ENCODE measurements at regions not wholly inside any gene's neighbourhood (a gene's known extent, or its start where the extent isn't known, plus 50 kb on each side); places are given as distances from the start of the nearest gene placed in this dataset.

GRCh38 chr13:59472134-59472533 lies 691.6 kb downstream of the DIAPH3 start:
- Mint-ChIP-seq H3K27ac (ENCODE audit: unreplicated experiment) (no peak overlapping the region), H3K9me3 (ENCODE audit: low read depth, unreplicated experiment) (peaks cover 3% of the 10 kb centered on the region), H3K4me3 (ENCODE audit: low read depth, unreplicated experiment) (no peak overlapping the region), H3K36me3 (ENCODE audit: insufficient read depth, unreplicated experiment) (no peaks in the 10 kb centered on the region), H3K4me1 (ENCODE audit: low read depth, unreplicated experiment) (no peaks in the 10 kb centered on the region), H3K27me3 (ENCODE audit: unreplicated experiment) (no peaks in the 10 kb centered on the region)
- BruUV-seq (replicated peaks), result no TSS peak
- intact Hi-C loops (cut with micrococcal nuclease; ENCODE audit: unreplicated experiment), result loop anchor here (10.0 kb wide), 1 partner anchor 203 kb away; no protein-coding TSS in a partner anchor
- CTCF ChIA-PET, result no interaction called here
- TF ChIP-seq CTCF (IDR thresholded peaks at IDR 0.05; ENCODE audit: unreplicated experiment), result no peak
- DNase-seq, result no peak

GRCh38 chr13:59474696-59475095 lies 689.0 kb downstream of the DIAPH3 start:
- Mint-ChIP-seq H3K4me3 (ENCODE audit: low read depth, unreplicated experiment) (no peak overlapping the region), H3K36me3 (ENCODE audit: insufficient read depth, unreplicated experiment) (no peaks in the 10 kb centered on the region), H3K27me3 (ENCODE audit: unreplicated experiment) (no peaks in the 10 kb centered on the region), H3K9me3 (ENCODE audit: low read depth, unreplicated experiment) (no peaks in the 10 kb centered on the region), H3K4me1 (ENCODE audit: low read depth, unreplicated experiment) (no peaks in the 10 kb centered on the region), H3K27ac (ENCODE audit: unreplicated experiment) (no peak overlapping the region)
- DNase-seq, result no peak
- no peak for TF ChIP-seq CTCF (IDR thresholded peaks at IDR 0.05; ENCODE audit: unreplicated experiment)
- intact Hi-C loops (cut with micrococcal nuclease; ENCODE audit: unreplicated experiment), result loop anchor here (10.0 kb wide), 1 partner anchor 200 kb away; no protein-coding TSS in a partner anchor
- CTCF ChIA-PET, result no interaction called here
- no TSS peak for BruUV-seq (replicated peaks)

- BruUV-seq (replicated peaks), result no TSS peak
- TF ChIP-seq CTCF (IDR thresholded peaks at IDR 0.05; ENCODE audit: unreplicated experiment), result no peak
These were observed 687.8 kb downstream of the DIAPH3 start for GRCh38 chr13:59475911-59476310.

GRCh38 chr13:59476366-59476765 lies 687.4 kb downstream of the DIAPH3 start:
- Mint-ChIP-seq H3K36me3 (ENCODE audit: insufficient read depth, unreplicated experiment) (no peaks in the 10 kb centered on the region), H3K9me3 (ENCODE audit: low read depth, unreplicated experiment) (no peaks in the 10 kb centered on the region), H3K27ac (ENCODE audit: unreplicated experiment) (no peak overlapping the region), H3K4me3 (ENCODE audit: low read depth, unreplicated experiment) (no peak overlapping the region), H3K27me3 (ENCODE audit: unreplicated experiment) (no peaks in the 10 kb centered on the region), H3K4me1 (ENCODE audit: low read depth, unreplicated experiment) (no peaks in the 10 kb centered on the region)
- BruUV-seq (replicated peaks), result no TSS peak
- no peak for DNase-seq
- intact Hi-C loops (cut with micrococcal nuclease; ENCODE audit: unreplicated experiment), result loop anchor here (10.0 kb wide), 1 partner anchor 198 kb away; no protein-coding TSS in a partner anchor
- no peak for TF ChIP-seq CTCF (IDR thresholded peaks at IDR 0.05; ENCODE audit: unreplicated experiment)
- CTCF ChIA-PET, result no interaction called here

More at GRCh38 chr13:59475911-59476310, 687.8 kb downstream of the DIAPH3 start:
- Mint-ChIP-seq H3K27me3 (ENCODE audit: unreplicated experiment) (no peaks in the 10 kb centered on the region), H3K9me3 (ENCODE audit: low read depth, unreplicated experiment) (no peaks in the 10 kb centered on the region), H3K27ac (ENCODE audit: unreplicated experiment) (no peak overlapping the region), H3K36me3 (ENCODE audit: insufficient read depth, unreplicated experiment) (no peaks in the 10 kb centered on the region), H3K4me1 (ENCODE audit: low read depth, unreplicated experiment) (no peaks in the 10 kb centered on the region), H3K4me3 (ENCODE audit: low read depth, unreplicated experiment) (no peak overlapping the region)
- intact Hi-C loops (cut with micrococcal nuclease; ENCODE audit: unreplicated experiment), result loop anchor here (10.0 kb wide), 1 partner anchor 199 kb away; no protein-coding TSS in a partner anchor
- no peak for DNase-seq
- CTCF ChIA-PET, result interaction anchor here (0.5 kb wide), 1 partner anchor 178 kb away, joined by 3 read pairs; no protein-coding TSS in a partner anchor
